RWPE2 (cell line): ENCODE measurements at regions not wholly inside any gene's neighbourhood (a gene's known extent, or its start where the extent isn't known, plus 50 kb on each side); places are given as distances from the start of the nearest gene placed in this dataset.

Experiments used
- ATAC-seq: fragments of 200-7000 bp; cut with Tn5 transposase; 3 replicates; pipeline ENCODE4 v1.9.1; 2021; ENCODE audit warnings: low read depth
- DNase-seq: peaks from one replicate; pipeline ENCODE4 v3.0.0-alpha.2; 2020; ENCODE audit warnings: low spot score
- H3K27ac ChIP-seq: fragments of 450-650 bp; 2 replicates; pipeline ENCODE4 v1.5.1; 2017; ENCODE audit warnings: mild to moderate bottlenecking; ENCODE audit not compliant: poor library complexity, severe bottlenecking
- H3K27me3 ChIP-seq: fragments of 250-450 bp; sonication (Bioruptor Pico); 2 replicates; pipeline ENCODE4 v1.5.1; 2021; ENCODE audit warnings: mild to moderate bottlenecking, moderate library complexity; ENCODE audit not compliant: insufficient read depth, poor library complexity, severe bottlenecking
- H3K36me3 ChIP-seq: fragments of 250-450 bp; sonication (Bioruptor Pico); 2 replicates; pipeline ENCODE4 v1.5.1; 2020; ENCODE audit warnings: low read depth, mild to moderate bottlenecking, moderate library complexity
- H3K4me1 ChIP-seq: fragments of 250-450 bp; sonication (Bioruptor Pico); 2 replicates; pipeline ENCODE4 v1.5.1; 2021; ENCODE audit warnings: mild to moderate bottlenecking, moderate library complexity; ENCODE audit not compliant: insufficient read depth, poor library complexity, severe bottlenecking
- H3K4me3 ChIP-seq: fragments of 250-450 bp; sonication (Bioruptor Pico); 2 replicates; pipeline ENCODE4 v1.5.1; 2021; ENCODE audit warnings: mild to moderate bottlenecking, moderate library complexity; ENCODE audit not compliant: severe bottlenecking
- H3K9me3 ChIP-seq: fragments of 250-450 bp; sonication (Bioruptor Pico); 2 replicates; pipeline ENCODE4 v1.5.1; 2021; ENCODE audit warnings: mild to moderate bottlenecking, moderate library complexity; ENCODE audit not compliant: severe bottlenecking
- TF ChIP-seq, protein P1 (sequence below): fragments of 450-650 bp; IDR thresholded peaks from one replicate; pipeline ENCODE4 v1.5.1; 2017; ENCODE audit warnings: mild to moderate bottlenecking, moderate library complexity; ENCODE audit not compliant: poor library complexity, severe bottlenecking

DNA sequence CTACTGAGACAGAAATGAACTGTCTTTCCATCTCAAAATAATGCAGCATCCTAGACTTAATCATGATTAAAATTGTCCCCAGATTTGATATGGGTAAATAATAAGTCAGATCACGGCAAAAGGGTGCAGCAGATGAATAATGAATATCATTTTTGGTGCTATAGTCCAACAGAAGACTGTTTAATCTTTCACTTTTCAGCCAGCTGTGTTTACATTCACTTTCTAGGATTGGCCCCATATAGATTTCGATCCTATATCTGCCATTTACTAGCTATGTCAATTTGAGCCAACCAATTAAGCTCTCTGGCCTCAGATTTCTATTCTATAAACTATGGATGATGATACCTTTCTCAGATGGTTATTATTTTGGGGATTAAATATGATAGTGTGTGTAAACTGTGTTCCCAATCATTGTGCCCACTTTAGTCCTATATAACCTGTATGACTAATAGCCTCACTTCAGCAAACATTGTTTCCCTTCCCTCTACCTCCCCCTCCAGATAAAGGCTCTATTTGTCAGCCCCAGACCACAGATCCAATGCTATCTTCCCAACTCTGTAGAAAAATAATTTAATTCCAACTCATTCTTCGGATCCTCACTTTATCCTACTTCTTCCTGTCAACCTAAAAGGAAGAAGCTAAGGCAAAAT, 53.6 kb upstream of the NT5E start:
- TF ChIP-seq, protein P1, sequence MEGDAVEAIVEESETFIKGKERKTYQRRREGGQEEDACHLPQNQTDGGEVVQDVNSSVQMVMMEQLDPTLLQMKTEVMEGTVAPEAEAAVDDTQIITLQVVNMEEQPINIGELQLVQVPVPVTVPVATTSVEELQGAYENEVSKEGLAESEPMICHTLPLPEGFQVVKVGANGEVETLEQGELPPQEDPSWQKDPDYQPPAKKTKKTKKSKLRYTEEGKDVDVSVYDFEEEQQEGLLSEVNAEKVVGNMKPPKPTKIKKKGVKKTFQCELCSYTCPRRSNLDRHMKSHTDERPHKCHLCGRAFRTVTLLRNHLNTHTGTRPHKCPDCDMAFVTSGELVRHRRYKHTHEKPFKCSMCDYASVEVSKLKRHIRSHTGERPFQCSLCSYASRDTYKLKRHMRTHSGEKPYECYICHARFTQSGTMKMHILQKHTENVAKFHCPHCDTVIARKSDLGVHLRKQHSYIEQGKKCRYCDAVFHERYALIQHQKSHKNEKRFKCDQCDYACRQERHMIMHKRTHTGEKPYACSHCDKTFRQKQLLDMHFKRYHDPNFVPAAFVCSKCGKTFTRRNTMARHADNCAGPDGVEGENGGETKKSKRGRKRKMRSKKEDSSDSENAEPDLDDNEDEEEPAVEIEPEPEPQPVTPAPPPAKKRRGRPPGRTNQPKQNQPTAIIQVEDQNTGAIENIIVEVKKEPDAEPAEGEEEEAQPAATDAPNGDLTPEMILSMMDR, result no peak
- Histone ChIP-seq H3K27me3 (no peaks in the 10 kb centered on the region), H3K36me3 (no peaks in the 10 kb centered on the region; the same call in 1 of the 2 replicates), H3K4me3 (no peak overlapping the region), H3K4me1 (no peaks in the 10 kb centered on the region), H3K9me3 (no peaks in the 10 kb centered on the region), H3K27ac (no peak overlapping the region)
- no peak for DNase-seq
- ATAC-seq, result no peak

DNA sequence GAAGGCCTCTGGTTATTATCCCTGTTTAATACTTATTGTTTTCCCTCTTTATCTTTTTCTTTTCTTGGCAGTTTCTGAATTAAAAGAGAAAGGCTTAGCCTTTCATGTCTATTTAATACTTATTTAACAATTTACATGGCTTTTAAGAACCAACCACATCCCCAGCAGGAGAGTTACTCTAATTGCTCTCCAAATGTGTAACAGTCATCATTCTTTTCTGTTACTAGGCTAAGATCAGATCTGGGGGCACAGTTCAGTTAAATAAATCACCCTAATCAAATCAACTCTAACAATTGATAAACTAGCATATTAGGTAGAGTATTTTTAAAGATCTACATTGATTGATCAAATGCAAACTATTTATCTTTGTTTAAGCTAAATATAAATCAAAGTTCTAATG, 54.1 kb upstream of the NT5E start:
- no peak for DNase-seq

DNA sequence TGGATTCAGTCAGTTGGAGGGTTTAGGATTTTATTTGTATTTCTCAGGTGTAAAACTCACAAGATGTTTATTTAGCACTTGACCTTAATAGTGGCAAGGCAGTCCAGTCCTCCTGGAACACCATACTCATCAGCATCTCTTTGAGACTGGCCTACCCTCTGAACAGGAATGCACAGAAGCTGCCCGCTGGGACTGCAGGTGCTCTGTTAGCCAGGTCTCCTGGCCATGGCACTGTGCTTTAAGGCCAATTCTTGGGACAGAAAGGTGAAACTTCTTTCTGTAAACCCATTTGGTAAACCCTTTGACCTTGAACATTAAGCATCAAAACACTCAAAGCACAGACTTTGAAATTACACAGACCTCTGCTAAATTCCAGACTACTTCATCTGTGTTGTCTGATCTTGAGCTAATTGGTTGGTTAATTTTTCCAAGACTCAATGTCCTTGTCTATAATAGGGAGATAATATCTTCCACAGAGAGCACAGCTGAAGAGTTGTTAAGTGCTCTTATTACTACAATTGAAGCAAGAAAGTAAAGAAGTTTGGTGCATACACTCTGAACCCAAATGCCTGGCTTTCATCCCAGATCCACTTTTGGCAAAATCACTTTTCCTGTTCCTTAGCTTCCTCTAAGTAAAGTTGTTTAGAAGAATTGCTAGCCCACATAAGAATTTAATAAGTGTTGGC, 54.9 kb upstream of the NT5E start:
- Histone ChIP-seq H3K27me3 (no peaks in the 10 kb centered on the region), H3K4me3 (no peak overlapping the region), H3K4me1 (no peaks in the 10 kb centered on the region), H3K27ac (no peak overlapping the region), H3K36me3 (no peaks in the 10 kb centered on the region; the same call in 1 of the 2 replicates), H3K9me3 (no peaks in the 10 kb centered on the region)
- DNase-seq (no peak), ATAC-seq (no peak)
- TF ChIP-seq, protein P1, result no peak

More for the DNA sequence above, 54.1 kb upstream of the NT5E start:
- TF ChIP-seq, protein P1, result no peak
- Histone ChIP-seq H3K27me3 (no peaks in the 10 kb centered on the region), H3K9me3 (no peaks in the 10 kb centered on the region), H3K36me3 (no peaks in the 10 kb centered on the region; the same call in 1 of the 2 replicates), H3K4me3 (no peak overlapping the region), H3K4me1 (no peaks in the 10 kb centered on the region), H3K27ac (no peak overlapping the region)
- ATAC-seq, result no peak

DNA sequence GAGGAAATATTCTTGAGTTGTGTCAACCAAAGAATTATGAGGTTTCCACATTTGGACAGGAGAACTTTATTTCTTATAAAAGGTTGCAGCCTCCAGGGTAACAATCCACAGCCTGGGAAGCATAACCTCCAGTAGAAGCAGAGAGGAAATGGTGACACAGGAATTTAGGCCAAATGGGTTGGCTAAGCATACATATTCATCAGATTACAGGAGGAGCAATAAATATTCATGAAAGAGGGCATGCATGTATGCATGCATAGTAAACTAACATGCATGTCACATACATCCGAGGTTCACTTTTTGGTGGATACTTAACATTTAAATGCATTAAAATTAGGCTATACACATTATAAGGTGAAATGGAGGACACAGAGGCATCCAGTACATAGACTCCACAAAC, 55.7 kb upstream of the NT5E start:
- H3K4me1 ChIP-seq, result no peaks in the 10 kb centered on the region
- H3K36me3 ChIP-seq, result no peaks in the 10 kb centered on the region; the same call in 1 of the 2 replicates
- ATAC-seq, result no peak
- H3K9me3 ChIP-seq, result no peaks in the 10 kb centered on the region
- H3K27me3 ChIP-seq, result no peaks in the 10 kb centered on the region
- no peak overlapping the region for H3K27ac ChIP-seq
- DNase-seq, result no peak
- H3K4me3 ChIP-seq, result no peak overlapping the region
- TF ChIP-seq, protein P1, result no peak

GRCh38 chr6:85392379-85392778, 57.5 kb upstream of the NT5E start:
- DNase-seq (no peak), ATAC-seq (no peak)
- Histone ChIP-seq H3K27me3 (no peaks in the 10 kb centered on the region), H3K36me3 (no peaks in the 10 kb centered on the region), H3K4me1 (no peaks in the 10 kb centered on the region), H3K27ac (no peak overlapping the region), H3K9me3 (no peaks in the 10 kb centered on the region), H3K4me3 (no peak overlapping the region)
- TF ChIP-seq, protein P1, result no peak
